ENCODE measurements at regions not wholly inside any gene's neighbourhood (a gene's known extent, or its start where the extent isn't known, plus 50 kb on each side); places are given as distances from the start of the nearest gene placed in this dataset.
A peak's percentile ranks its signal among the peaks of the same experiment; 100 is the strongest.

- Histone ChIP-seq H3K9me3 (ENCODE audit: control insufficient read depth in 1 of 2, insufficient read depth in 1 of 2, low read depth in 1 of 2, low read length in 2 of 2) (no peaks in the 10 kb centered on the region), H3K9ac (ENCODE audit: low read length) (no peak overlapping the region), H3K79me2 (ENCODE audit: insufficient read depth, low read length) (no peaks in the 10 kb centered on the region), H3K4me1 (ENCODE audit: control insufficient read depth in 1 of 2, insufficient read depth in 2 of 2, low read length in 2 of 2) (no peaks in the 10 kb centered on the region), H3K36me3 (ENCODE audit: control insufficient read depth in 1 of 2, insufficient read depth in 2 of 2, low read length in 2 of 2) (no peaks in the 10 kb centered on the region), H2AFZ (ENCODE audit: low read depth, low read length, poor library complexity, severe bottlenecking) (no peak overlapping the region), H3K4me3 (replicated peaks in 1 of 2; ENCODE audit: low read depth in 1 of 2, low read length in 2 of 2) (no peak overlapping the region), H3K27ac (ENCODE audit: low read depth, low read length) (no peak overlapping the region), H3K4me2 (ENCODE audit: low read length) (no peak overlapping the region), H4K20me1 (ENCODE audit: insufficient read depth) (no peaks in the 10 kb centered on the region), H3K27me3 (ENCODE audit: insufficient read depth, low read length) (peaks cover 30% of the 10 kb centered on the region), H3K9me2 (ENCODE audit: insufficient read depth) (no peaks in the 10 kb centered on the region)
- CTCF ChIA-PET, result interaction anchor here (0.7 to 0.9 kb wide), 2 partner anchors 19 to 22 kb away, joined by 3 to 4 read pairs; no protein-coding TSS in a partner anchor
- RAD21 ChIA-PET (ENCODE audit: low non-redundant PET in 1 of 2, low total read pairs in 2 of 2, uncharacterized antibody in 2 of 2, unreplicated experiment in 2 of 2), result no interaction called here
- ATAC-seq (peak; percentile 96), DNase-seq (ENCODE audit: low read depth, low spot score) (peak; percentile 48)
- BruUV-seq (replicated peaks), result no TSS peak
- TF ChIP-seq EZH2 (IDR thresholded peaks at IDR 0.05) (no peak), CTCF (IDR thresholded peaks at IDR 0.05 in 2 of 3, conservative IDR thresholded peaks at IDR 0.05 in 1 of 3; ENCODE audit: borderline replicate concordance in 1 of 3, insufficient read depth in 1 of 3, low read depth in 2 of 3, low read length in 2 of 3) (peak; percentile 33 to 85 (median 84); a peak in 5 of 6 replicates), RAD21 (IDR thresholded peaks at IDR 0.05; ENCODE audit: low read depth) (peak; percentile 38; the same call in 1 of the 2 replicates)
- intact Hi-C loops (cut with micrococcal nuclease), result no loop called here
- POLR2A ChIA-PET, result no interaction called here
Observed at GRCh38 chr14:21868442-21869046, 194.9 kb upstream of the OR4E1 start.

- intact Hi-C loops (cut with micrococcal nuclease), result no loop called here
- no peaks in the 10 kb centered on the region for H4K20me1 ChIP-seq (ENCODE audit: insufficient read depth)
- H3K4me3 ChIP-seq (replicated peaks in 1 of 2; ENCODE audit: low read depth in 1 of 2, low read length in 2 of 2), result no peak overlapping the region
- DNase-seq (ENCODE audit: low read depth, low spot score) (no peak), ATAC-seq (no peak)
- H3K9me2 ChIP-seq (ENCODE audit: insufficient read depth), result no peaks in the 10 kb centered on the region
- H2AFZ ChIP-seq (ENCODE audit: low read depth, low read length, poor library complexity, severe bottlenecking), result no peak overlapping the region
- H3K27me3 ChIP-seq (ENCODE audit: insufficient read depth, low read length), result peaks cover 21% of the 10 kb centered on the region
- POLR2A ChIA-PET, result no interaction called here
- BruUV-seq (replicated peaks), result no TSS peak
- H3K36me3 ChIP-seq (ENCODE audit: control insufficient read depth in 1 of 2, insufficient read depth in 2 of 2, low read length in 2 of 2), result no peaks in the 10 kb centered on the region
- no peak overlapping the region for H3K27ac ChIP-seq (ENCODE audit: low read depth, low read length)
- no peaks in the 10 kb centered on the region for H3K4me1 ChIP-seq (ENCODE audit: control insufficient read depth in 1 of 2, insufficient read depth in 2 of 2, low read length in 2 of 2)
- H3K79me2 ChIP-seq (ENCODE audit: insufficient read depth, low read length), result no peaks in the 10 kb centered on the region
- CTCF ChIA-PET, result no interaction called here
- no peak overlapping the region for H3K4me2 ChIP-seq (ENCODE audit: low read length)
- H3K9me3 ChIP-seq (ENCODE audit: control insufficient read depth in 1 of 2, insufficient read depth in 1 of 2, low read depth in 1 of 2, low read length in 2 of 2), result no peaks in the 10 kb centered on the region
- RAD21 ChIA-PET (ENCODE audit: low non-redundant PET in 1 of 2, low total read pairs in 2 of 2, uncharacterized antibody in 2 of 2, unreplicated experiment in 2 of 2), result no interaction called here
- no peak overlapping the region for H3K9ac ChIP-seq (ENCODE audit: low read length)
- TF ChIP-seq JUND (IDR thresholded peaks at IDR 0.05), result no peak
- no peak for TF ChIP-seq YY1 (IDR thresholded peaks at IDR 0.05; ENCODE audit: extremely low read depth, insufficient replicate concordance, low read depth, low read length)
- TF ChIP-seq CEBPB (IDR thresholded peaks at IDR 0.05; ENCODE audit: low read depth), result no peak
- TF ChIP-seq SP1 (IDR thresholded peaks at IDR 0.05; ENCODE audit: low read depth), result no peak
- TF ChIP-seq, protein P1, sequence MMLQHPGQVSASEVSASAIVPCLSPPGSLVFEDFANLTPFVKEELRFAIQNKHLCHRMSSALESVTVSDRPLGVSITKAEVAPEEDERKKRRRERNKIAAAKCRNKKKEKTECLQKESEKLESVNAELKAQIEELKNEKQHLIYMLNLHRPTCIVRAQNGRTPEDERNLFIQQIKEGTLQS (IDR thresholded peaks at IDR 0.05), result no peak
- no peak for TF ChIP-seq FOSL1 (IDR thresholded peaks at IDR 0.05; ENCODE audit: low read depth)
- no peak for TF ChIP-seq POLR2A (IDR thresholded peaks at IDR 0.05; ENCODE audit: borderline replicate concordance, extremely low read depth, insufficient read depth, insufficient read length)
- no peak for TF ChIP-seq ZFX (IDR thresholded peaks at IDR 0.05)
- TF ChIP-seq SIN3A (IDR thresholded peaks at IDR 0.05; ENCODE audit: low read depth), result no peak
- TF ChIP-seq ELF1 (IDR thresholded peaks at IDR 0.05; ENCODE audit: borderline replicate concordance, low read depth), result no peak
- no peak for TF ChIP-seq RAD21 (IDR thresholded peaks at IDR 0.05; ENCODE audit: low read depth)
- TF ChIP-seq, protein P2, sequence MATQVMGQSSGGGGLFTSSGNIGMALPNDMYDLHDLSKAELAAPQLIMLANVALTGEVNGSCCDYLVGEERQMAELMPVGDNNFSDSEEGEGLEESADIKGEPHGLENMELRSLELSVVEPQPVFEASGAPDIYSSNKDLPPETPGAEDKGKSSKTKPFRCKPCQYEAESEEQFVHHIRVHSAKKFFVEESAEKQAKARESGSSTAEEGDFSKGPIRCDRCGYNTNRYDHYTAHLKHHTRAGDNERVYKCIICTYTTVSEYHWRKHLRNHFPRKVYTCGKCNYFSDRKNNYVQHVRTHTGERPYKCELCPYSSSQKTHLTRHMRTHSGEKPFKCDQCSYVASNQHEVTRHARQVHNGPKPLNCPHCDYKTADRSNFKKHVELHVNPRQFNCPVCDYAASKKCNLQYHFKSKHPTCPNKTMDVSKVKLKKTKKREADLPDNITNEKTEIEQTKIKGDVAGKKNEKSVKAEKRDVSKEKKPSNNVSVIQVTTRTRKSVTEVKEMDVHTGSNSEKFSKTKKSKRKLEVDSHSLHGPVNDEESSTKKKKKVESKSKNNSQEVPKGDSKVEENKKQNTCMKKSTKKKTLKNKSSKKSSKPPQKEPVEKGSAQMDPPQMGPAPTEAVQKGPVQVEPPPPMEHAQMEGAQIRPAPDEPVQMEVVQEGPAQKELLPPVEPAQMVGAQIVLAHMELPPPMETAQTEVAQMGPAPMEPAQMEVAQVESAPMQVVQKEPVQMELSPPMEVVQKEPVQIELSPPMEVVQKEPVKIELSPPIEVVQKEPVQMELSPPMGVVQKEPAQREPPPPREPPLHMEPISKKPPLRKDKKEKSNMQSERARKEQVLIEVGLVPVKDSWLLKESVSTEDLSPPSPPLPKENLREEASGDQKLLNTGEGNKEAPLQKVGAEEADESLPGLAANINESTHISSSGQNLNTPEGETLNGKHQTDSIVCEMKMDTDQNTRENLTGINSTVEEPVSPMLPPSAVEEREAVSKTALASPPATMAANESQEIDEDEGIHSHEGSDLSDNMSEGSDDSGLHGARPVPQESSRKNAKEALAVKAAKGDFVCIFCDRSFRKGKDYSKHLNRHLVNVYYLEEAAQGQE (IDR thresholded peaks at IDR 0.05; ENCODE audit: low read depth), result no peak
- TF ChIP-seq CBX3 (IDR thresholded peaks at IDR 0.05; ENCODE audit: low read depth), result no peak
- no peak for TF ChIP-seq TCF7L2 (IDR thresholded peaks at IDR 0.05; ENCODE audit: borderline replicate concordance, extremely low read depth, insufficient read depth, insufficient read length)
- no peak for TF ChIP-seq EGR1 (IDR thresholded peaks at IDR 0.05; ENCODE audit: low read depth)
Observed at GRCh38 chr14:21867541-21867940, 193.9 kb upstream of the OR4E1 start.
